Neural progenitor cell (in vitro differentiated cells): ENCODE measurements at regions not wholly inside any gene's neighbourhood (a gene's known extent, or its start where the extent isn't known, plus 50 kb on each side); places are given as distances from the start of the nearest gene placed in this dataset.

ENCODE experiments used
- CTCF ChIP-seq: fragments of 200-600 bp; sonication (generic); IDR thresholded peaks from 2 replicates; pipeline ENCODE4 v1.5.1; 2017; ENCODE audit warnings: antibody characterized with exemption, mild to moderate bottlenecking
- EZH2 ChIP-seq: fragments of 200-600 bp; sonication (generic); IDR thresholded peaks from 2 replicates; pipeline ENCODE4 v1.6.1; 2017; ENCODE audit warnings: antibody characterized with exemption, mild to moderate bottlenecking, moderate library complexity
- EZH2phosphoT487 ChIP-seq: fragments of 200-600 bp; sonication (generic); IDR thresholded peaks from 2 replicates; pipeline ENCODE4 v1.6.1; 2017; ENCODE audit warnings: antibody characterized with exemption

- TF ChIP-seq CTCF (no peak), EZH2phosphoT487 (no peak), EZH2 (no peak)
Observed at GRCh38 chr11:41878095-41878494, 418.6 kb upstream of the LRRC4C start.
